ENCODE measurements at regions not wholly inside any gene's neighbourhood (a gene's known extent, or its start where the extent isn't known, plus 50 kb on each side); places are given as distances from the start of the nearest gene placed in this dataset.

DNA sequence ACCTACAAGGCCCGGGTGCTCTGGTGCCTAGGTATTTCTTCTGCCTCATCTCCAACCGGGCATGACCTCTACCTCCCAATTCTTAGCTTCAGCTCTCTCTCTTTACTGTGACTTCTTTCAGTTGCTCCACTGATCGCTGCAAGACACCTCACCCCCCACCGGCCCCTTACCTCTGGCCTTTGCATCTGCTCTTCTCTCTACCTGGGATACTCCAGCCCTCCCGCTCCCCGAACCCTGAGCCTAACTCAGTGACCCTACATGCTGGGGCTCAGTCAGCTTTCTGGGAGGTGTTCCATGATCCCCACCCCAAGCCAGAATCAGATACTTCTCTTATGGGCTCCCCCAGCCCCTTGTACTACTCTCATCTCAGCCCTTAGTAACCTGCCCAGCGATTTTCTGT is 99.6 kb downstream of the EFNB1 start:
- TF ChIP-seq CTCF (IDR thresholded peaks at IDR 0.05; ENCODE audit: unreplicated experiment) = no peak
- BruUV-seq (replicated peaks) = no TSS peak
- H3K27ac Mint-ChIP-seq (ENCODE audit: unreplicated experiment) = no peak overlapping the region
- peaks cover 32% of the 10 kb centered on the region for H3K4me1 Mint-ChIP-seq (ENCODE audit: low read depth, unreplicated experiment)
- H3K36me3 Mint-ChIP-seq (ENCODE audit: insufficient read depth, unreplicated experiment) = no peaks in the 10 kb centered on the region
- CTCF ChIA-PET = no interaction called here
- H3K9me3 Mint-ChIP-seq (ENCODE audit: low read depth, unreplicated experiment) = no peaks in the 10 kb centered on the region
- intact Hi-C loops (cut with micrococcal nuclease; ENCODE audit: unreplicated experiment) = no loop called here
- no peak overlapping the region for H3K4me3 Mint-ChIP-seq (ENCODE audit: low read depth, unreplicated experiment)
- DNase-seq = no peak
- H3K27me3 Mint-ChIP-seq (ENCODE audit: unreplicated experiment) = no peaks in the 10 kb centered on the region

- Mint-ChIP-seq H3K27me3 (ENCODE audit: unreplicated experiment) (no peaks in the 10 kb centered on the region), H3K9me3 (ENCODE audit: low read depth, unreplicated experiment) (no peaks in the 10 kb centered on the region), H3K36me3 (ENCODE audit: insufficient read depth, unreplicated experiment) (no peaks in the 10 kb centered on the region), H3K4me3 (ENCODE audit: low read depth, unreplicated experiment) (no peak overlapping the region), H3K4me1 (ENCODE audit: low read depth, unreplicated experiment) (peaks cover 26% of the 10 kb centered on the region), H3K27ac (ENCODE audit: unreplicated experiment) (no peak overlapping the region)
- intact Hi-C loops (cut with micrococcal nuclease; ENCODE audit: unreplicated experiment) = no loop called here
- no peak for DNase-seq
- BruUV-seq (replicated peaks) = no TSS peak
- no peak for TF ChIP-seq CTCF (IDR thresholded peaks at IDR 0.05; ENCODE audit: unreplicated experiment)
- CTCF ChIA-PET = no interaction called here
These were observed 98.4 kb downstream of the EFNB1 start for GRCh38 chrX:68927178-68927577.

- no TSS peak for BruUV-seq (replicated peaks)
- H3K4me3 Mint-ChIP-seq (ENCODE audit: low read depth, unreplicated experiment) = no peak overlapping the region
These were observed 94.3 kb downstream of the EFNB1 start for GRCh38 chrX:68923147-68923546.

DNA sequence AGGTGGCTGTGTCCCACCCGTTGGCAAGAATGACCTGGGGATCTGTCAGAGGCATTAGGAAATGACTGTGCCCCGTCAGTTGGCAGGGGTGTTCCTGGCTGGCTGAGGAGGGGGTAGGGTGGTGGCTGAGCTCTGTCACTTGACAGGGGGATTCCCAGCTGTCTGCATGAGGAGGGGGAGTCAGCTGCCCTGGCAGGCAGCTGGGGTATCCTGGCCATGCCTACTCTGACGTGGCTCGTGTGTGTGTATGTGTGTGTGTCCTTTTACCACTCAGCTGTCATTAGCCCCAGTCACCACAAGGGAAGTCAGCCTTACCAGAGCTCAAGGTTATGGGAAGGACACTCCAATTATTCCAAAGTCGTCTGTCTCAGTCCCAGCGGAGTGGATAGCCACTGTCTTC is 93.2 kb downstream of the EFNB1 start:
- DNase-seq = no peak
- no peaks in the 10 kb centered on the region for H3K4me1 Mint-ChIP-seq (ENCODE audit: low read depth, unreplicated experiment)
- H3K27ac Mint-ChIP-seq (ENCODE audit: unreplicated experiment) = no peak overlapping the region
- BruUV-seq (replicated peaks) = no TSS peak
- H3K27me3 Mint-ChIP-seq (ENCODE audit: unreplicated experiment) = no peaks in the 10 kb centered on the region
- H3K4me3 Mint-ChIP-seq (ENCODE audit: low read depth, unreplicated experiment) = no peak overlapping the region
- CTCF ChIA-PET = interaction anchor here (0.5 kb wide), 1 partner anchor 121 kb away, joined by 3 read pairs; no protein-coding TSS in a partner anchor
- H3K36me3 Mint-ChIP-seq (ENCODE audit: insufficient read depth, unreplicated experiment) = peaks cover 1% of the 10 kb centered on the region
- no peak for TF ChIP-seq CTCF (IDR thresholded peaks at IDR 0.05; ENCODE audit: unreplicated experiment)
- no peaks in the 10 kb centered on the region for H3K9me3 Mint-ChIP-seq (ENCODE audit: low read depth, unreplicated experiment)
- intact Hi-C loops (cut with micrococcal nuclease; ENCODE audit: unreplicated experiment) = no loop called here

More at GRCh38 chrX:68923147-68923546, 94.3 kb downstream of the EFNB1 start:
- no peaks in the 10 kb centered on the region for H3K4me1 Mint-ChIP-seq (ENCODE audit: low read depth, unreplicated experiment)
- CTCF ChIA-PET = interaction anchor here (0.7 to 0.8 kb wide), 2 partner anchors 23 to 124 kb away, joined by 3 to 4 read pairs; no protein-coding TSS in a partner anchor
- H3K27ac Mint-ChIP-seq (ENCODE audit: unreplicated experiment) = no peak overlapping the region
- no peaks in the 10 kb centered on the region for H3K9me3 Mint-ChIP-seq (ENCODE audit: low read depth, unreplicated experiment)
- H3K27me3 Mint-ChIP-seq (ENCODE audit: unreplicated experiment) = no peaks in the 10 kb centered on the region
- intact Hi-C loops (cut with micrococcal nuclease; ENCODE audit: unreplicated experiment) = no loop called here
- no peaks in the 10 kb centered on the region for H3K36me3 Mint-ChIP-seq (ENCODE audit: insufficient read depth, unreplicated experiment)
- TF ChIP-seq CTCF (IDR thresholded peaks at IDR 0.05; ENCODE audit: unreplicated experiment) = no peak
- no peak for DNase-seq
